GM12878 (cell line): ENCODE measurements at regions not wholly inside any gene's neighbourhood (a gene's known extent, or its start where the extent isn't known, plus 50 kb on each side); places are given as distances from the start of the nearest gene placed in this dataset.

Experiments used
- BCL11A ChIP-seq: IDR thresholded peaks from 2 replicates; pipeline ENCODE4 v1.6.1; 2011; ENCODE audit warnings: low read depth, low read length
- BCL3 ChIP-seq: IDR thresholded peaks from 2 replicates; pipeline ENCODE4 v1.6.1; 2011; ENCODE audit warnings: borderline replicate concordance, low read depth, mild to moderate bottlenecking, moderate library complexity, low read length; ENCODE audit not compliant: insufficient read depth, poor library complexity, severe bottlenecking
- CTCF ChIP-seq, 3 experiments: IDR thresholded peaks in 2 of 3; conservative IDR thresholded peaks in 1 of 3; 2 replicates each; pipeline ENCODE4 v1.5.1; 2011; ENCODE audit warnings: low read depth in 3 of 3, low read length in 3 of 3, mild to moderate bottlenecking in 3 of 3, control low read depth in 2 of 3, moderate library complexity in 2 of 3, inconsistent platforms in 1 of 3, mixed read lengths in 1 of 3; ENCODE audit not compliant: control insufficient read depth in 2 of 3, insufficient read depth in 1 of 3; ENCODE audit errors: extremely low read depth in 1 of 3
- ESRRA ChIP-seq: IDR thresholded peaks from 2 replicates; pipeline ENCODE4 v1.6.1; 2012; ENCODE audit warnings: mild to moderate bottlenecking, low read length, improper control_type of control experiment
- EZH2 ChIP-seq: IDR thresholded peaks from 2 replicates; pipeline ENCODE4 v1.6.1; 2012; ENCODE audit warnings: low read depth, mild to moderate bottlenecking, control low read depth, inconsistent platforms, low read length, borderline replicate concordance; ENCODE audit not compliant: control insufficient read depth
- MYB ChIP-seq: fragments of 150-350 bp; IDR thresholded peaks from 2 replicates; pipeline ENCODE4 v1.6.1; 2014; ENCODE audit warnings: mild to moderate bottlenecking, low read depth, low read length, borderline replicate concordance
- MYC ChIP-seq: IDR thresholded peaks from 2 replicates; pipeline ENCODE4 v1.6.1; 2011; ENCODE audit warnings: mild to moderate bottlenecking, low read length, moderate library complexity, inconsistent platforms; ENCODE audit not compliant: insufficient read depth, insufficient replicate concordance, insufficient read length, severe bottlenecking
- PML ChIP-seq: IDR thresholded peaks from 2 replicates; pipeline ENCODE4 v1.6.1; 2012; ENCODE audit warnings: low read length, inconsistent platforms
- POLR2A ChIP-seq: IDR thresholded peaks from 2 replicates; pipeline ENCODE4 v1.6.1; 2011; ENCODE audit warnings: low read depth, mild to moderate bottlenecking, low read length
- RBBP5 ChIP-seq: fragments of 200-600 bp; sonication (generic); conservative IDR thresholded peaks from 2 replicates; pipeline ENCODE4 v1.6.1; 2016
- RFX5 ChIP-seq: IDR thresholded peaks from 2 replicates; pipeline ENCODE4 v1.6.1; 2011; ENCODE audit warnings: low read depth, low read length, improper control_type of control experiment
- YY1 ChIP-seq: IDR thresholded peaks from 2 replicates; pipeline ENCODE4 v1.6.1; 2011; ENCODE audit warnings: low read depth, mild to moderate bottlenecking, low read length
- TF ChIP-seq, protein P1 (sequence below): IDR thresholded peaks from 2 replicates; pipeline ENCODE4 v1.6.1; 2012; ENCODE audit warnings: low read depth, low read length, improper control_type of control experiment

GRCh38 chrX:39016556-39016955 is 215.3 kb downstream of the MID1IP1 start:
- TF ChIP-seq CTCF (IDR thresholded peaks at IDR 0.05 in 2 of 3, conservative IDR thresholded peaks at IDR 0.05 in 1 of 3; ENCODE audit: control insufficient read depth in 2 of 3, extremely low read depth in 1 of 3, insufficient read depth in 1 of 3, low read depth in 3 of 3, low read length in 3 of 3): no peak
- no peak for TF ChIP-seq ESRRA
- no peak for TF ChIP-seq BCL11A
- TF ChIP-seq PML: no peak
- TF ChIP-seq YY1: no peak
- no peak for TF ChIP-seq RFX5
- no peak for TF ChIP-seq RBBP5
- TF ChIP-seq BCL3: no peak
- no peak for TF ChIP-seq POLR2A
- no peak for TF ChIP-seq MYC
- TF ChIP-seq MYB: no peak
- TF ChIP-seq, protein P1, sequence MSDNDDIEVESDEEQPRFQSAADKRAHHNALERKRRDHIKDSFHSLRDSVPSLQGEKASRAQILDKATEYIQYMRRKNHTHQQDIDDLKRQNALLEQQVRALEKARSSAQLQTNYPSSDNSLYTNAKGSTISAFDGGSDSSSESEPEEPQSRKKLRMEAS: no peak
- TF ChIP-seq EZH2: no peak
